ENCODE measurements at regions not wholly inside any gene's neighbourhood (a gene's known extent, or its start where the extent isn't known, plus 50 kb on each side); places are given as distances from the start of the nearest gene placed in this dataset.
A peak's percentile ranks its signal among the peaks of the same experiment; 100 is the strongest.

DNA sequence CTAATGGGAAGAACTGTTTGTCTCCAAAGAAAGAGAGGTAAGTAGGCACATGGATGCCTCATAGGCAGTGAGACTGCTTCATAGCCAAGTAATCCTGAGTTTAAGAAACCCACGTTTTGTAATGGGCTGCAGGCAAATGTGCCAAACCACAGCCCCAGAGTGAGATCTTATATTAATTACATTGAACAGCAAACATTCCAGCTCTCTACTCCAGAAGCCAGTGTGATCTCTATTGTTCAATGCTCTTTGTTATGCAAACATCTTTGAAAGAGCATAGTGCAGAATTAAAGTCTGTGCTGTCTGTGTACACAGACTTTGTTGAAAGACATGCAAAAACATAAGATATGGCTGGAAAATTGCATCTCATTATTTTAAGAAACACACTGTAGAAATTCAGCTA lies 720.8 kb upstream of the REG3G start:
- TF ChIP-seq CTCF (IDR thresholded peaks at IDR 0.05; ENCODE audit: unreplicated experiment in 3 of 3): no peak
- Mint-ChIP-seq H3K9me3 (no peaks in the 10 kb centered on the region), H3K27ac (no peak overlapping the region), H3K36me3 (ENCODE audit: low read depth) (no peaks in the 10 kb centered on the region), H3K4me3 (no peak overlapping the region), H3K4me1 (no peaks in the 10 kb centered on the region), H3K27me3 (ENCODE audit: low read depth) (no peaks in the 10 kb centered on the region)

- no peak overlapping the region for H3K4me3 Mint-ChIP-seq
- H3K27ac Mint-ChIP-seq: no peak overlapping the region
- no peaks in the 10 kb centered on the region for H3K36me3 Mint-ChIP-seq (ENCODE audit: low read depth)
- no peaks in the 10 kb centered on the region for H3K4me1 Mint-ChIP-seq
- H3K9me3 Mint-ChIP-seq: no peaks in the 10 kb centered on the region
- H3K27me3 Mint-ChIP-seq (ENCODE audit: low read depth): no peaks in the 10 kb centered on the region
- no peak for TF ChIP-seq CTCF (IDR thresholded peaks at IDR 0.05; ENCODE audit: unreplicated experiment in 3 of 3)
Measured at GRCh38 chr2:78309460-78309859, 716.0 kb upstream of the REG3G start.

DNA sequence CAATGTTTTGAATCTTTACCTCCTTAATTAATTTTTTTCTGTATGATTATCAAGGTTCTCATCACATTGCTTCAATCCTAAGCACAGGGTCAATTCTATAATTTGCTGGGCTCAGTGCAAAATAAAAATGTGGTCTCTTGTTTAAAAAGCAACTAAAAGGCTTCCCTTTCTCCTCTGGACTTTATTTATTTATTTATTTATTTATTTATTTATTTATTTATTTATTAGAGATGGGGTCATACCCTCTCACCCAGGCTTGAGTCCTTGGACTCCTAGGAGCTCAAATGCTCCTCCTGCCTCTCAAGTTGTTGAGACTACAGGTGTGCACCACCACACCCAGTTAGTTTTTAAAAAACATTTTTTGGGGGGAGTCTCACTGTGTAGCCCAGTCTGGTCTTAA lies 710.1 kb upstream of the REG3G start:
- H3K36me3 Mint-ChIP-seq (ENCODE audit: low read depth): no peaks in the 10 kb centered on the region
- no peaks in the 10 kb centered on the region for H3K4me1 Mint-ChIP-seq
- H3K9me3 Mint-ChIP-seq: no peaks in the 10 kb centered on the region
- no peaks in the 10 kb centered on the region for H3K27me3 Mint-ChIP-seq (ENCODE audit: low read depth)
- no peak for TF ChIP-seq CTCF (IDR thresholded peaks at IDR 0.05; ENCODE audit: unreplicated experiment in 3 of 3)
- no peak overlapping the region for H3K27ac Mint-ChIP-seq
- H3K4me3 Mint-ChIP-seq: no peak overlapping the region

DNA sequence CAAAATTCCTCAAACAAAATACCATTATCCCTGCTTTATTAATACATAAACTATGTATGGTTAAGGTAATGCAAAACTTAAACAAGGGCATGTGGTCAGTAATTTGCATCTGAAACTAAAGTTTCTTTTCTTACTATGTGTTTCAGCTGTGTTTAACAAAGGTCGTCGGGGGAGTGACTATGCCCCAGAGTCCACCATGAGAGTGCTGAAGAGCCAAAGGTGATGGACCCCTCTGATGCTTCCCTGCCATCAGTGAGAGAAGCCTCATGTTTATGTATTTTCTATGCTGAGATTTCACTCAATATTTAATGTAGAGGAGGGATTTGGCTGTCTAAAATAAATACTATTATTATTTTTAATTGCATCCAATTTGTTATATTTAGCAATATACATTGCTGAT lies 707.2 kb upstream of the REG3G start:
- H3K4me3 Mint-ChIP-seq: no peak overlapping the region
- no peaks in the 10 kb centered on the region for H3K4me1 Mint-ChIP-seq
- no peaks in the 10 kb centered on the region for H3K9me3 Mint-ChIP-seq
- no peaks in the 10 kb centered on the region for H3K36me3 Mint-ChIP-seq (ENCODE audit: low read depth)
- TF ChIP-seq CTCF (IDR thresholded peaks at IDR 0.05; ENCODE audit: unreplicated experiment in 3 of 3): no peak
- H3K27ac Mint-ChIP-seq: no peak overlapping the region
- H3K27me3 Mint-ChIP-seq (ENCODE audit: low read depth): no peaks in the 10 kb centered on the region

GRCh38 chr2:78330193-78330592 lies 695.3 kb upstream of the REG3G start:
- Mint-ChIP-seq H3K9me3 (peaks cover 2% of the 10 kb centered on the region), H3K4me1 (no peaks in the 10 kb centered on the region), H3K27ac (no peak overlapping the region), H3K27me3 (ENCODE audit: low read depth) (no peaks in the 10 kb centered on the region), H3K4me3 (no peak overlapping the region), H3K36me3 (ENCODE audit: low read depth) (no peaks in the 10 kb centered on the region)
- no peak for TF ChIP-seq CTCF (IDR thresholded peaks at IDR 0.05; ENCODE audit: unreplicated experiment in 3 of 3)

GRCh38 chr2:78351208-78351607 lies 674.3 kb upstream of the REG3G start:
- H3K9me3 Mint-ChIP-seq: no peaks in the 10 kb centered on the region
- no peaks in the 10 kb centered on the region for H3K36me3 Mint-ChIP-seq (ENCODE audit: low read depth)
- H3K27ac Mint-ChIP-seq: no peak overlapping the region
- no peaks in the 10 kb centered on the region for H3K27me3 Mint-ChIP-seq (ENCODE audit: low read depth)
- peak; percentile 24 to 59 (median 26) for TF ChIP-seq CTCF (IDR thresholded peaks at IDR 0.05; ENCODE audit: unreplicated experiment in 3 of 3)
- H3K4me1 Mint-ChIP-seq: no peaks in the 10 kb centered on the region
- no peak overlapping the region for H3K4me3 Mint-ChIP-seq

Measured in nephron (organoid).